A673 (cell line): ENCODE measurements at regions not wholly inside any gene's neighbourhood (a gene's known extent, or its start where the extent isn't known, plus 50 kb on each side); places are given as distances from the start of the nearest gene placed in this dataset.

Source experiments
- EZH2 ChIP-seq: fragments of 200-600 bp; sonication (generic); IDR thresholded peaks from 2 replicates; pipeline ENCODE4 v1.6.1; 2017; ENCODE audit warnings: borderline replicate concordance, low read depth, mild to moderate bottlenecking, mixed read lengths, antibody characterized with exemption, low read length; ENCODE audit not compliant: poor library complexity, severe bottlenecking
- TF ChIP-seq, protein P1 (sequence below): fragments of 300-800, 200-600 bp; sonication (generic); conservative IDR thresholded peaks from 2 replicates; pipeline ENCODE4 v1.5.1; 2017; ENCODE audit warnings: low read depth, mild to moderate bottlenecking, antibody characterized with exemption, low read length, moderate library complexity, mixed read lengths

- TF ChIP-seq, protein P1, sequence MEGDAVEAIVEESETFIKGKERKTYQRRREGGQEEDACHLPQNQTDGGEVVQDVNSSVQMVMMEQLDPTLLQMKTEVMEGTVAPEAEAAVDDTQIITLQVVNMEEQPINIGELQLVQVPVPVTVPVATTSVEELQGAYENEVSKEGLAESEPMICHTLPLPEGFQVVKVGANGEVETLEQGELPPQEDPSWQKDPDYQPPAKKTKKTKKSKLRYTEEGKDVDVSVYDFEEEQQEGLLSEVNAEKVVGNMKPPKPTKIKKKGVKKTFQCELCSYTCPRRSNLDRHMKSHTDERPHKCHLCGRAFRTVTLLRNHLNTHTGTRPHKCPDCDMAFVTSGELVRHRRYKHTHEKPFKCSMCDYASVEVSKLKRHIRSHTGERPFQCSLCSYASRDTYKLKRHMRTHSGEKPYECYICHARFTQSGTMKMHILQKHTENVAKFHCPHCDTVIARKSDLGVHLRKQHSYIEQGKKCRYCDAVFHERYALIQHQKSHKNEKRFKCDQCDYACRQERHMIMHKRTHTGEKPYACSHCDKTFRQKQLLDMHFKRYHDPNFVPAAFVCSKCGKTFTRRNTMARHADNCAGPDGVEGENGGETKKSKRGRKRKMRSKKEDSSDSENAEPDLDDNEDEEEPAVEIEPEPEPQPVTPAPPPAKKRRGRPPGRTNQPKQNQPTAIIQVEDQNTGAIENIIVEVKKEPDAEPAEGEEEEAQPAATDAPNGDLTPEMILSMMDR, result no peak
- no peak for TF ChIP-seq EZH2
These were observed 936.7 kb downstream of the BRD1 start for GRCh38 chr22:48890693-48891554.
